ENCODE measurements at regions not wholly inside any gene's neighbourhood (a gene's known extent, or its start where the extent isn't known, plus 50 kb on each side); places are given as distances from the start of the nearest gene placed in this dataset.

GRCh38 chr4:8737601-8738279, 133.9 kb downstream of the HMX1 start:
- no peak for TF ChIP-seq RFX5 (IDR thresholded peaks at IDR 0.05; ENCODE audit: borderline replicate concordance, low read depth, low read length)
- TF ChIP-seq CTCF (IDR thresholded peaks at IDR 0.05; ENCODE audit: control extremely low read depth in 1 of 3, insufficient read depth in 1 of 3, low read depth in 1 of 3, low read length in 3 of 3) = no peak
- no peak for TF ChIP-seq EZH2 (IDR thresholded peaks at IDR 0.05; ENCODE audit: low read depth, low read length, severe bottlenecking)

Data from H1 (cell line).